ENCODE measurements at regions not wholly inside any gene's neighbourhood (a gene's known extent, or its start where the extent isn't known, plus 50 kb on each side); places are given as distances from the start of the nearest gene placed in this dataset.

GRCh38 chr6:99743647-99744046 lies 137.0 kb downstream of the PRDM13 start:
- TF ChIP-seq POLR2A (IDR thresholded peaks at IDR 0.05; ENCODE audit: low read length): no peak
- TF ChIP-seq GATA1 (IDR thresholded peaks at IDR 0.05; ENCODE audit: low read depth, low read length): no peak
